Dedifferentiated amniotic fluid mesenchymal stem cell (primary cell): ENCODE measurements at regions not wholly inside any gene's neighbourhood (a gene's known extent, or its start where the extent isn't known, plus 50 kb on each side); places are given as distances from the start of the nearest gene placed in this dataset.
"Not testable (repeated sequence)": the region's sequence is repeated elsewhere in the genome, so short reads cannot be mapped to it uniquely, and the experiment has no call there.

Experiments
- DNase-seq: peaks from one replicate; pipeline ENCODE4 v3.0.0-alpha.2; 2016; ENCODE audit errors: extremely low spot score

DNA sequence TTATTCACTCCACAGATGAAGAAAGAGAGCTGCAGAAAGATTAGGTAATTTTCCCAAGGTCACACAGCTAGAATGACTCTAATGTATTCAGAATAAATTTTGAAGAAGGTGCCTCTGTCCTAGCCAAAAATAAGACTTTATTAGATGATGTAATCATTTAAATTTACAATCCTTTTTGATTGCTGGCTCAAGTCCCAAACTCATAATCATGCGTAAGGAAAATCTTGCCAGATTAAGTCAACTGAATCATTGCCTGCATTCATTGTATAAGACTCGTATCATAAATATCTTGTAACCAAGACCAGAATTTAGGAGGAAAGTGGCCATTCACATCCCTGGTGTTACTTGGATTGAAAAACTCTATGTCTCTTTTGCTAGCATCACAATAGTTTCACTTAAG, 53.1 kb upstream of the STK39 start:
- no peak for DNase-seq

DNA sequence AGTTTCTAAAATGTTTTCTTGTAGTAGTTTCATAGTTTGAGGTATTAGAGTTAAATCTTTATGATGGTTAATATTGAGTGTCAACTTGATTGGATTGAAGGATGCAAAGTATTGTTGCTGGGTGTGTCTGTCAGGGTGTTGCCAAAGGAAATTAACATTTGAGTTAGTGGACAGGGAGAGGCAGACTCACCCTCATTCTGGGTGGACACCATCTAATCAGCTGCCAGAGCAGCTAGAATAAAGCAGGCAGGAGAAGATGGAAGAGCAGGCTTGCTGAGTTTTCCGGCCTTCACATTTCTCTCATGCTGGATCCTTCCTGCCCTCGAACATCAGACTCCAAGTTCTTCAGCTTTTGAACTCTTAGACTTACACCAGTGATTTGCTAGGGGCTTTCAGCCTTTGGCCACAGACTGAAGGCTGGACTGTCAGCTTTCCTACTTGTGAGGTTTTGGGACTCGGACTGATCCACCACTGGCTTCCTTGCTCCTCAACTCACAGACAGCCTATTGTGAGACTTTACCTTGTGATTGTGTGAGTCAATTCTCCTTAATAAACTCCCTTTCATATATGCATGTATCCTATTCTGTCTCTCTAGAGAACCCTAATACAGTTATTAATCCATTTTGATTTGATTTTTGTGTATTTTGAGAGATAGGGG, 56.8 kb upstream of the STK39 start:
- DNase-seq = no peak

DNA sequence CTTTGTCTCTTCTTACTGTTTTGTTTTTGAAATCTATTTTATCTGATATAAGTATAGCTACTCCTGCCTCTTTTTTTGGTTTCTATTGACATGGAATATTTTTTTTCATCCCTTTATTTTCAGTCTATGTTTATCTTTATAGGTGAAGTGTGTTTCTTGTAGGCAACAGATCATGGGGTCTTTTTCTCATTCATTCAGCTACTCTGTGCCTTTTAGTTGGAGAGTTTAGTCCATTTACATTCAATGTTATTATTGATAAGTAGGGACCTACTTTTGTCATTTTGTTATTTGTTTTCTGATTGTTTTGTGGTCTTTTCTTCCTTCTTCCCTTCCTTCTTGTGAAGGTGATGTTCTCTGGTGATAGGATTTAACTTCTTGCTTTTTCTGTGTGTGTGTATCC, 60.0 kb upstream of the STK39 start:
- no peak for DNase-seq

DNA sequence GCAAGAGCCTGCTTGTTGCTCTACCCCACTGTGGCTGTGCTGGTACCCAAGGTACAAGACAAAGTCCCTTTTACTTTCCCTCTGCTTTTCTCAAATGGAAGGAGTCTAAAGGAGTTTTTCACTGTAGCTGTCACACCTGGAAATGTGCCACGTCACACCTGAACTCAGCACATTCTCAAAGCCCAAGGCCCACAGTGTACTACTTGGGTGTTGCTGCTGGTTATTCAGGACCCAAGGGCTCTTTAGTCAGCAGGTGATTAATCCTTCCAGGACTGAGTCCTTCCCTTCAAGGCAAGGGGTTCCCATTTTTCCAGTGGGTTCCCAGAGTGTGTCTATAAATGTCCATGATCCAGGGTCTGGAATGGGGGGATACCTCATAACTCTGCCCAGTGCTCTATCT, 63.2 kb upstream of the STK39 start:
- DNase-seq = no peak

DNA sequence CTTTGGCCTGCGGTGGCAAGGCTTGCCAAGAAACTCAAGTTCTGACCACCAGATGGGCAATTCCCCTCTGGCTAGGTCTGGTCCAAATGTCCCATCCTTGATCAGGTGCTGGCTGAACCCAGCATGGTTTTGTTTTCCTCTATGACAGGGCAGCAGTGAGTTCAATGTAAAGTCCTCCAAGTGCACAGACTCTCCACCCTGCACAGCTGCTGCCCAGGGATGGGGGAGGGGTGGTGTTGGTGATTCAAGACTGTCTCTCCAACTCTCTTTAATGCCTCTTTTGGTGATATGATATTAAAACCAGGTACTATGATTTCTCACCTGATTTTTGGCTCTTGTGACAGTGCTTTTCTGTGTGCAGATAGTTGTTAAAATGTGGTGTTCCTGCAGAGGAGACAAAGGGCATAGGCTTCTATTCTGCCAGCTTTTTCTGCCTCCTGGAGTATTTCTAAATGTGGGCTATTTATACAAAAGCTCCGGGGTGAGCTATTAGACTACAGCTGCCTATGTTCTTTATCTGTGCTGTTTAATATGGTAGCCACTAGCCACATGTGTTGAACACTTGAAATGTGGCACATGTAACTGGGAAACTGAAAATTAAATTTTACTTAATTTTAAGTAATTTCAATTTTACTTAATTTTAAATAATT, 64.0 kb upstream of the STK39 start:
- no peak for DNase-seq

DNA sequence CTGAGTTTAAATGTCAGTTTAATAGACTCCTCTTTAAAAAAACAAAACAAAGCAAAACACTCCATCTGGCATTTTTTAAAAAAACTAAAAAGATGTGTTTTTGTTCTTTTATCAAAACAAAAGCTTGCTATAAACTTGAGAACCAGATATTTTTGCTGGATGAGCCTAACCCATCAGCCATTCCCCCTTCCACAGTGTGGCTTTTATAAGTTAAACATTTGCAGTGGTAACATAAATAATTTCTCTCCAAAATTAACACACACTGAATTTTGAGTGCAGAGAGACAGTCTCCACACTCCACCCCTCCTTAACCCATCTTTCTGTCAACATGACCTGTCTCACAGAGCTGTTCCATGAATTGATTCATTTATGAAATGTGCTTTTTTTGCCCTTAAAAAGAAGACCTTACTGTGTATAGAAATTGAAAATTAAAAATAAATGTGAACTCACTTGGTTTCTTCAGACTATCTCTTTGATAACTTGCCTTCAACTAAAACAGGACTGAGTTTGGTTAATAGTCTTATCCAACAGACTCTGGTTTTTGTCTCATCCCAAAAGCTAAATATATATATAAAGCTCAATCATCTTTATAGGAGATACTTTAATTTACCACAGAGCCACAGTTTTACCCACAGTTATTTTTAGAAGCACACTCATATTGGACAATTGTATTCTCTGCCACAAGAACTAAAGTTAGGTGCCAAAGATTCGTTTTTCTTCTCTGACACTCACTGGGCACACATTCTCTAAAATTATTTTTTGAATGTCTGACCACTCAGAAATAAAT, 64.8 kb upstream of the STK39 start:
- no peak for DNase-seq

DNA sequence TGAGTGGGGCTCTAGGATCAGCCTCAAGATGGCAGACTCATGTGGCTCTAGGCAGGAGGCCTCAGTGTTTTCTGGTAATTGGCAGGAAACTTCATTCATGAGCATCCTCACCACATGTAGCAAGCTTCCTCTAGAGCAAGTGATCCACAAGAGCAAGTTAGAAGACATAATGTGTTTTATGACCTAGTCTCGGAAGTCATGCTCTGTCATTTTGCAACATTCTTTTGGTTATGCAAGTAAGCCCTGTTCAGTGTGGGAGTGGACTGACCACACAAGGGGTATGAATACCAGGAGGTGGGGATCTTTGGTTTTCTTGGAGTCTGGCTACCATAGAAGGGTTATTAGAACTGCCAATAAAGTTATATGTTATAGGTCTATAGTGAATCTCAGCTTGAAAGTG, 66.8 kb upstream of the STK39 start:
- DNase-seq = no peak

DNA sequence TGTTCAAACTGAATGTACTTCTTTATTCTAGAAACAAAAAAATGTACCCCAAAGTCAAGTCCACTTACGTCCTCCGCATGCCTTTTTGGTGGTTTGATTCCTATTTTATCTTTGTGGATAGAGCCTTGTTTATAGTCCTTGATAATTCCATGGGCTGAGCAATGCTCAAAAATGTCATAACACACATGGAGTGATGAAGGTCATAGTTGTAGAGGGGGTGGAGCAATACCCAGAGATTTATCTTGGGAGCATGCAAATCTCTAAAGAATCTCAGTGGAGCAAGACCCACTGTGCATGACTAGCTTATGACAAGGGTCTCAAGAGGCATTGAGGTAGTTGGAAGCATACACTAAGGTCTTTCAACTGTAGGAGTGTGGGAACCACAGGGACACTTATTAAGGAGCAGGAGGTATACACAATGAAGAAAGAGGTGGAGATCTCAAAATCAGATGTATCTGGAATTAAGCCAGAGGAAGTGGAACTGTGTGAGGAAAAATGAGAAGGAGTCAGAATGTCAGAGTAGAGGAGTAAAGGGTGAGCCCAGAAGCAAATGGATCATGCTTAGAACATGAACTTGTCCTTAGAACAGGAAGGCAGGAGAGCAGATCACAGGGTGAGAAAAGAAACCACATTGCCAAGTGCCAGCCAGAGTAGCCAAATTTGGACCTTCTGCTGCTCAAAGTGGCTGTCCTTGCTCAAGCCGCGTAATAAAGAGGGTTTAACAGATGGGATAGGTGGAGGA, 68.1 kb upstream of the STK39 start:
- no peak for DNase-seq

DNA sequence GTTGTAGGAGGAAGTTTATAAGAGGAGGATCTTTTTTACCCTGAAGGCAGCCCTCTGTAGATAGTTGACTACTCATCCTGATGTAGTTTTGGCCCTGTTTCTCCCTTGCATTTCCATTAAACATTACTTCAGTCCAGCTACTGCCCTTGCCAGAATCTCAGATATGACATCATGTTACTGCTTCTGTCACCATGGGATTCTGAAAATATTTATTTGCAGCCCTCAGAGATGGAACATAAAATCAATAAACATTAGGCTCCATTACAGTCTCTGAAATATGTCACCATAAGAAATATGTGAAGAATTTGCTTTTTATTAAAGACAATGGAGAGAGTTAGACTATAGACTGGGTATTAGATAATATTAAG, 68.7 kb upstream of the STK39 start:
- DNase-seq = peak; percentile 47

DNA sequence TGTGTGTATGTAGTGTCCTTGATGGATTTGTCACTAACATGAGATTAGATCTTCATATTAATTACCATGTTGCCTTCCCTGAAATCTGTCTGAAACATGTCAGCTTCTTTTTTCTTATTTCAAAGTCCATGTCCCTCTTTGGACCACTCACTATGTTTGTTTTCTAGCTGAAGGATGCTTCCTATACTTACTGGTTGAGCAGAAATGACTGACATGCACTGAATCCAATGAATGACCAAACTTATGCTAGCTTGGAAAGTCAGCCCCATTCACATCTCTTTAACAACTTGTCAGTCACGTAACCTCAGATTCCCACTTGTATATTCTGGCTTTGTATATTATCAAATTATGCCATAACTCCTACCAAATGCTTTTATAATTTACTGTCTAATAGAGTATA, 69.9 kb upstream of the STK39 start:
- DNase-seq = no peak

DNA sequence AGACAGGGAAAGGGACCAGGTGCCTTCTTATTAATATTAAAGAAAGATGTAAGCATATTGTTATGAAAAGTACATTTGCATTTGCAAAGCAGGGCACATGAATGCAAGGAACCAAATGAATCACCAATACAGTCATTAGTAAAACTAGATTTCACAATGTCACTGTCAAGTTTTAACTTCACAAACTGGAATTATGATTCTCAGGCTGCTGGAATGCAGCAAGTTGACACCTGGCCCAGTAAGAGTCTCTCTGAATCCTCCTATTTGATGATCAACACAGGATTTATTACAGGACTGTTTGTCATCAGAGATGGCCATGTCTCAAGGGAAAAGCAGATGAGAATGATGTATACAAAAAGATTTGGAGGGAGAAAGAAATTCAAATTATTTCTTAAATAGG, 72.9 kb upstream of the STK39 start:
- DNase-seq = no peak

DNA sequence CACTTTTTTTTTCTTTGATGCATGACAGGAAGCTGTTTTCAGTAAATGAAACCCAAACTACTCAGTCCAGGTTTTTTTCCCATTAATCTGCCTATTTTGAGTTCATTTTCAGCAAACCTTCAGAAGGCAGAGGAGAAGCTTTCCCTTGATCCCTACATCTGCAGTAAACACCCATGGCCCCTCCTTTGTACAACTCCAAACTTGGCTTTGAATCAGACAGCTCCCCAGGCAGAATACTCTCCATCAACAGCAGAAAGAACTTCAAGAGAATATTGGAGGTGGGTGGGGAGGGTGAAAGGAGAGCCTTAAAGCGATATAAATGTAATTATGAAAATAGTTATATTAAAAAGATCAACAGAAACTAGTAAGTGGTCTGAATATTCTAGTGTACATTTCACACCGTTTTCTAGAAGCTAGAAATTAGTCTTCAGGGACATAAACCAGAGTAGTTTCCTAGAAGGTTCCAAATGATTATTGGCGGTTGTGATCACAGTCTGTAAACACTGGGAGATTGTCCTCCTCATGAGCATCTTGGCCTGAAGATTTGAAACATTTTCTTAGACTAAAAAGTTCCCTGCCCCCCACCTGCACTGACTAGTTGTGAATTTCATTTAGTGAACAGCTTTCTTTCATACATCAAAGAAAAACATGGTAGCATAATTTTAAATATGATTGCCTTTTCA, 75.1 kb upstream of the STK39 start:
- DNase-seq = no peak

DNA sequence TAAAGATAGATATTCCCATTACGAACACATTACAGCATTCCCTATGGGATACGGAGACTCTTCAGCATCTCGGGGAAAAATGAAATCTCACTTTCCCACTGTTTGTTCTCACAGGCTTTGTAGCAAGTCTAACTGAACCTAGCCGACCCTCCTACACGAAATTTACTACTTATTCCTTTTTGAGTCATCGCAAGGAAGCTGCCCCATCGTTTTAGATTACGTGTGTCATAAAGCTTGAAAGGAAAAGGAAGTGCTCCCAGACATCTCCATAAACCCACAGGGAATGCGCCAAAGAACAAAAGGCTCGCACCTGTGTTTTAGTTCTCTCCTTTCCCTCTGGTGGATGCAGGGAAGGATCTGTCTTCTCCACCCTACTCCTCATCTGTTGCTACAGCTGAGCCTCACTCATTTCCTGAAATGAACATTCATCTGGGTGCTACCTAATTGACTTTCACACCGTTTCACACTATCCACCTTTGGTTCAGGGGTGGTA, 76.2 kb upstream of the STK39 start:
- DNase-seq = no peak

DNA sequence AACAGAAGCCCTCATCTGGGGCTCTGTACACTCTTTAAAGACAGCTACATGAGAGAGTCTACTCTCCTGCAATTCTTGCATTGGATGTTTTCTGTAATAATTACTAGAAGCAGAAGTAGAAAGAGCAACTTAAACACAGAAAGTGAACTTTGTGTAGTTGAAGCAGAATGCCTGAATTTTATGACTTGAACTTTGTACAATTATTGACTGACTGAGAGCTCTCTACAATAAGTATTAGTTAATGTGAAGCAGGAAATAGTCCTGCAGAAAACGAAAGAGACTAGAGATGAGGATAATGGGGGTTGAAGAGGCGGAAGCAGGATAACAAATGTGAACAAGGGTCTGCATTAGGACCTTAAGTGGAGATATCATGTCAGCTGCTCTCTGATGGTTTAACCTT, 79.2 kb upstream of the STK39 start:
- DNase-seq = no peak

DNA sequence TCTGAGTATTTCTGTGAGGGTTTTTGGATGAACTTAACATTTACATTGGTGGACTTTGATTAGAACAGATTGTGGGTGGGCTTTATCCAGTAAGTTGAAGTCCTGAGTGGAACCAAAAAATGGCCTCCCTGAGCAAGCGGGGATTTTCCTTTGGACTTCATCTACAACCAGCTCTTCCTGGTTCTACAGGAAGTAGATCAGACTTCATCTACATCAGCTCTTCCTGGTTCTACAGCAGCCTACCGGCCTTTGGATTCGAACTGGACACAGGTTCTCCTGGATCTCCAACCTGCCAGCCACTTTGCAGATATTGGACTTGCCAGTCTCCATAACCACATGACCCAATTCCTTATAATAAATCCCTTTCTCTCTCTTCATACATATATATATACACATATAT, 79.9 kb upstream of the STK39 start:
- no peak for DNase-seq

DNA sequence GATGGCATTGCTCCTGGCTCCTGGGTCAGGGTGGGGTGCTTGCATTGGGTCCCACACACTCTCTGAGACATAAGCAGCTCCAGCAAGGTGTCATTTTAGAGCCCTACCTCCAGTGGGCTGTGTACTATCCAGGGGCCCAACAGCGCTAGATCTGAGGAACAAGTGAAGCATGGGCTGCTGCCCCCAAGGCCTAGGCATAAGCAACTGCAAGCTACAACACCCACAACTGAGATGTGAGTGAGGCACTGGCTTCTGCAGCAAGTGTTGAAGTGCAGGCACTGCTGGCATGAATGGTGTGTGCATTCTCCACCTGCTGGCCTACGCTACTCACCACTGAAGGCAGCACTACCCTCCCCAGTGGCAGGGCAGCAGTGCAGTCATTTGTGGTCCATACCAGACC, 81.0 kb upstream of the STK39 start:
- DNase-seq = no peak

DNA sequence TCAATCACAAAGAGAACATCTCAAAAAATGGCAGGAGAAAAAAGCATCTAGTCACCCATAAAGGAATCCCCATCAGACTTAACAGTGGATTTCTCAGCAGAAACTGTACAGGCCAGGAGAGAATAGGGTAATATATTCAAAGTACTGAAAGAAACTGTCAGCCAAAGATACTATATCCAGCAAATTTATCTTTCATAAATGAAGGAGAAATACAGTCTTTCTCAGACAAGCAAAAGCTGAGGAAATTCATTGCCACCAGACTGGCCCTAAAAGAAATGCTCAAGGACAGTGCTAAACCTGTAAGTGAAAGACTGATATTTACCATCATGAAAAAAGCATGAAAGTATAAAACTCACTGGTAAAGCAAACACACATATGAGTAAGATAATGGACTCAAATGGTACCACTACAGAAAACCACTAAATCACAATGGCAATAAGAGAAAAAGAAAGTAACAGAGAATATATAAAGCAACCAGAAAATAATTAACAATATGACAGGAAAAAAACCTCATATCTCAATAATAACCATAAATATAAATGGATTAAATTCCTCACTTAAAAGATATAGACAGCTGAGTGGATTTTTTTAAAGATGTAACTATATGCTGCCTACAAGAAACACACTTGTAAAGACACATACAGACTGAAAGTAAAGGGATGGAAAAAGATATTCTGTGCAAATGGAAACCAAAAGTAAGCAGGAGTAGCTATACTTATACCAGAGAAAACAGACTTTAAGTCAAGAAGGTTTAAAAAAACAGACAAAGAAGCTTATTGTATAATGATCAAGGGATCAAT, 83.4 kb upstream of the STK39 start:
- DNase-seq = no peak

DNA sequence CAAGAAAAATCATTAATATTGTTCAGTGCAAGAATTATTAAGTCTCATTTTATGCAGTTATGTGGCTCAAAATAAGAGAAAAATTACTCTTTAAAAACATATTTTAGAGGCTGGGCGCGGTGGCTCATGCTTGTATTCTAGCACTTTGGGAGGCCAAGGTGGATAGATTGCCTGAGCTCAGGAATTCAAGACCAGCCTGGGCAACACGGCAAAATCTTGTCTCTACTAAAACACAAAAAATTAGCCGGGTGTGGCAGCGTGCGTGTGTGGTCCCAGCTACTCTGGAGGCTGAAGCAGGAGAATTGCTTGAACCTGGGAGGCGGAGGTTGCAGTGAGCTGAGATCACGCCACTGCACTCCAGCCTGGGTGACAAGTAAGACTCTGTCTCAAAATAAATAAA, 87.9 kb upstream of the STK39 start:
- DNase-seq = not testable (repeated sequence)

DNA sequence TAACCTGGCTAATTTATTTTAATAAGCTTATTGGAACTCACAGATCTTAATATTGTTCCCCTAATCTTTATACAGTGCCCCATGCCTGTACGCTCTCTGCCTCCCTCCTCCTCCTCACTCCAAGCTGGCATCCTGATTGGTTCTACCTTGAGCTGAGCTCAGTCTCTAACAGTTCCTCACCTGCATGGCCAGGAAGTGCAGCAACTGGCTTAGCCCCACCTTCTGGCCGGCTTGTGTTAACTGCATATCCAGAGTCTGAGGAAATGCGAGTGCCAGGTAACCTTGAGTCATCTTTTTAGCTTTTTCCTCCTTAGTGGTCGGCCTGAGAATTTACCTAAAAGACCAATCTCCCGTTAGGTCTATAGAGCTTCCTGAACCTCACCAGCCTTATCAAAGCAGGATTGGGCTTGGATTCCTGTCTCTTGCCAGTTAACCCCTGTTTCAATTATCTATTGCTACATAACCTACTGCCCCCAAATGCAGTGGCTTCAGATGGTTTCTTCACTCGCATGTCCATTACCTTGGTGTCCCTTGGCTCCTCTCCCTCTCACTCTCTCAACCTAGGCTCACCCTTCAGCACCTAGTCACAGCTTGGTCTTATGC, 89.5 kb upstream of the STK39 start:
- no peak for DNase-seq

DNA sequence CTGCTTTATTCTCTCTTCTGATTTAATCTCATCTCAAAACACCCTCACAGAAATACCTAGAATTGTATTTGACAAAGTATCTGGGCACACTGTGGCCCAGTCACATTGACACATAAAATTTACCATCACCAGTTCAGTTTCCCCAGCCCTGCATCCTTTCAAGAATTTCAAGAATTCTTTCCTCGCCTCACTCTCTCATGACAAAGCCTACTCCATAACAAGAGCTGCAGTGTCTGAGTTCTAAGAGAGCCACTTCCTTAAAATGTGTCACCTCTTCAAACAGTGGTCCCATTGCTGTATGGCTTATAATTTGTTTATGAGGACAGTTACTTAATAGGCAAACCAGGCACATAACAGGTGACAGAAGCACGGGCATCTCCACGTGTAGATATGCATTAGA, 90.9 kb upstream of the STK39 start:
- no peak for DNase-seq
